Retinal pigment epithelial cell (primary cell): ENCODE measurements at regions not wholly inside any gene's neighbourhood (a gene's known extent, or its start where the extent isn't known, plus 50 kb on each side); places are given as distances from the start of the nearest gene placed in this dataset.

Experiments
- DNase-seq: peaks from one replicate; pipeline ENCODE4 v3.0.0-alpha.2; 2010; ENCODE audit warnings: low read depth
- H3K4me3 ChIP-seq: 2 replicates; pipeline ENCODE4 v1.5.1; 2011; ENCODE audit warnings: mild to moderate bottlenecking, low read length, control low read depth, moderate library complexity
- CTCF ChIP-seq: conservative IDR thresholded peaks from 2 replicates; pipeline ENCODE4 v1.5.1; 2011; ENCODE audit warnings: low read depth, low read length, control low read depth, inconsistent platforms

- no peak for DNase-seq
- H3K4me3 ChIP-seq: no peak overlapping the region
- no peak for TF ChIP-seq CTCF
These were observed 1808.9 kb upstream of the SEL1L start for GRCh38 chr14:83342590-83342989.

- no peak for TF ChIP-seq CTCF
- H3K4me3 ChIP-seq: no peak overlapping the region
- DNase-seq: no peak
These were observed 1814.2 kb upstream of the SEL1L start for GRCh38 chr14:83347874-83348273.

- DNase-seq: no peak
- no peak for TF ChIP-seq CTCF
- H3K4me3 ChIP-seq: no peak overlapping the region
These were observed 1822.0 kb upstream of the SEL1L start for GRCh38 chr14:83355609-83356008.

GRCh38 chr14:83356080-83356479, 1822.4 kb upstream of the SEL1L start:
- H3K4me3 ChIP-seq: no peak overlapping the region
- TF ChIP-seq CTCF: no peak
- DNase-seq: no peak

- TF ChIP-seq CTCF: no peak
- H3K4me3 ChIP-seq: no peak overlapping the region
- DNase-seq: no peak
These were observed 1838.6 kb upstream of the SEL1L start for GRCh38 chr14:83372271-83372670.

GRCh38 chr14:83379436-83379835, 1845.8 kb upstream of the SEL1L start:
- no peak overlapping the region for H3K4me3 ChIP-seq
- TF ChIP-seq CTCF: no peak
- DNase-seq: no peak

- DNase-seq: no peak
- H3K4me3 ChIP-seq: no peak overlapping the region
- TF ChIP-seq CTCF: no peak
These were observed 1850.6 kb upstream of the SEL1L start for GRCh38 chr14:83384253-83384652.
